NCI-H2107 treated with DMSO at 0.1 percent for 48 hours (cell line): ENCODE measurements at regions not wholly inside any gene's neighbourhood (a gene's known extent, or its start where the extent isn't known, plus 50 kb on each side); places are given as distances from the start of the nearest gene placed in this dataset.

Source experiments
- DNase-seq: peaks from one replicate; lab custom pipeline; 2025; ENCODE audit not compliant: unreplicated experiment; lab: John Stamatoyannopoulos, UW

- no peak for DNase-seq
Measured at GRCh38 chr11:28582506-28582905, 474.3 kb downstream of the METTL15 start.

GRCh38 chr11:28581286-28582242 is 473.4 kb downstream of the METTL15 start:
- DNase-seq, result no peak

GRCh38 chr11:28571371-28571770 is 463.2 kb downstream of the METTL15 start:
- DNase-seq, result no peak

GRCh38 chr11:28569106-28569505 is 460.9 kb downstream of the METTL15 start:
- no peak for DNase-seq

- no peak for DNase-seq
Measured at GRCh38 chr11:28566339-28567089, 458.3 kb downstream of the METTL15 start.

- DNase-seq, result no peak
Measured at GRCh38 chr11:28559492-28559891, 451.3 kb downstream of the METTL15 start.

GRCh38 chr11:28547321-28547741 is 439.1 kb downstream of the METTL15 start:
- no peak for DNase-seq

GRCh38 chr11:28545536-28545935 is 437.3 kb downstream of the METTL15 start:
- DNase-seq, result no peak

GRCh38 chr11:28542561-28542960 is 434.4 kb downstream of the METTL15 start:
- DNase-seq, result no peak

GRCh38 chr11:28539239-28540030 is 431.2 kb downstream of the METTL15 start:
- no peak for DNase-seq

GRCh38 chr11:28537822-28538221 is 429.6 kb downstream of the METTL15 start:
- no peak for DNase-seq

- DNase-seq, result no peak
Measured at GRCh38 chr11:28536504-28537267, 428.5 kb downstream of the METTL15 start.

GRCh38 chr11:28535677-28536076 is 427.5 kb downstream of the METTL15 start:
- DNase-seq, result no peak

- DNase-seq, result peak; percentile 49
Measured at GRCh38 chr11:28529540-28530410, 421.6 kb downstream of the METTL15 start.

GRCh38 chr11:28529046-28529445 is 420.9 kb downstream of the METTL15 start:
- DNase-seq, result peak; percentile 64

- no peak for DNase-seq
Measured at GRCh38 chr11:28528217-28528616, 420.0 kb downstream of the METTL15 start.

- no peak for DNase-seq
Measured at GRCh38 chr11:28526406-28526751, 418.2 kb downstream of the METTL15 start.

GRCh38 chr11:28525636-28526405 is 417.6 kb downstream of the METTL15 start:
- DNase-seq, result no peak

- no peak for DNase-seq
Measured at GRCh38 chr11:28524098-28524497, 415.9 kb downstream of the METTL15 start.
